H1 (cell line): ENCODE measurements at regions not wholly inside any gene's neighbourhood (a gene's known extent, or its start where the extent isn't known, plus 50 kb on each side); places are given as distances from the start of the nearest gene placed in this dataset.

Source experiments
- BCL11A ChIP-seq, 2 experiments: IDR thresholded peaks; one replicate each; pipeline ENCODE4 v1.6.1; 2011; ENCODE audit warnings: low read depth in 2 of 2, low read length in 2 of 2, mild to moderate bottlenecking in 2 of 2
- CBX5 ChIP-seq: fragments of 300-800, 300-1000 bp; sonication (generic); IDR thresholded peaks from 2 replicates; pipeline ENCODE4 v1.7.1; 2016; ENCODE audit warnings: antibody characterized with exemption, low read length, low read depth
- TF ChIP-seq, protein P1 (sequence below): IDR thresholded peaks from 2 replicates; pipeline ENCODE4 v1.6.1; 2011; ENCODE audit warnings: low read length, improper control_type of control experiment
- TF ChIP-seq, protein P2 (sequence below): IDR thresholded peaks from 2 replicates; pipeline ENCODE4 v1.6.1; 2012; ENCODE audit warnings: low read length, inconsistent platforms

DNA sequence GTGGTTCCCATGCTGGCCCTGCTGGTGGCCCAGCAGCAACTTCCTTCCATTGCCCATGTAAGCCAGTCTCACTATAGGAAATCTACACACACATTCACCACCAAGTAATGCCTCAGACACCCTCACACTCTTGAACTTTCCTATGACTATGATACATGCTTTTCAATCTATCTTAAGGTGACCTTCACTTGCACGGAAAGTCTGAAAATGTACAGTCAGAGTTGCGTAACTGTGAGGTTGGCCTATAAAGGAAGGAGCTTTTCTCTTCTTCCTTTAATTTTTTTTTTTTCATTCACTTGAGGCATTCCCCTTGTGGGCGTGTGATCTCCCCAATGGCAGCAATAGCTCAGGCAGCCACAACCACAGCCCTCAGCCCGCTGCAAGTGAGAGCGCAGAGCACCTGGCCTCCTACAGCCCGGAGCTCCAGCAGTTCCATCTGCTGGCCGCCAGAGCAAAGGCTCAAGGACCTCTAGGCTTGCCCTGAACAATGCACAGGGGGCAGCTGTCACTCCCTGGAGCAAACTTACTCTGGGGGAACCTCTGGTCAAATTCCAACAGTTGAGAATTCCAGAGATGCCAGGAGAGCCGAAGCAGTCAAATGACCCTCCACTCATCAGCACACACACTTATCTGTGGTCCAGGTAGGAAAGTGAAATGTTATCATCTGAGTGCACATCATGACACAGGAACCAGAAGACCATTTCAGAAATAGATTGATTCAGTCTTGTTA is 123.1 kb upstream of the ADO start (continued):
- TF ChIP-seq, protein P1, sequence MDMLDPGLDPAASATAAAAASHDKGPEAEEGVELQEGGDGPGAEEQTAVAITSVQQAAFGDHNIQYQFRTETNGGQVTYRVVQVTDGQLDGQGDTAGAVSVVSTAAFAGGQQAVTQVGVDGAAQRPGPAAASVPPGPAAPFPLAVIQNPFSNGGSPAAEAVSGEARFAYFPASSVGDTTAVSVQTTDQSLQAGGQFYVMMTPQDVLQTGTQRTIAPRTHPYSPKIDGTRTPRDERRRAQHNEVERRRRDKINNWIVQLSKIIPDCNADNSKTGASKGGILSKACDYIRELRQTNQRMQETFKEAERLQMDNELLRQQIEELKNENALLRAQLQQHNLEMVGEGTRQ = no peak
- TF ChIP-seq CBX5 = no peak
- TF ChIP-seq BCL11A (IDR thresholded peaks at IDR 0.05; ENCODE audit: low read depth in 2 of 2, low read length in 2 of 2) = no peak
- TF ChIP-seq, protein P2, sequence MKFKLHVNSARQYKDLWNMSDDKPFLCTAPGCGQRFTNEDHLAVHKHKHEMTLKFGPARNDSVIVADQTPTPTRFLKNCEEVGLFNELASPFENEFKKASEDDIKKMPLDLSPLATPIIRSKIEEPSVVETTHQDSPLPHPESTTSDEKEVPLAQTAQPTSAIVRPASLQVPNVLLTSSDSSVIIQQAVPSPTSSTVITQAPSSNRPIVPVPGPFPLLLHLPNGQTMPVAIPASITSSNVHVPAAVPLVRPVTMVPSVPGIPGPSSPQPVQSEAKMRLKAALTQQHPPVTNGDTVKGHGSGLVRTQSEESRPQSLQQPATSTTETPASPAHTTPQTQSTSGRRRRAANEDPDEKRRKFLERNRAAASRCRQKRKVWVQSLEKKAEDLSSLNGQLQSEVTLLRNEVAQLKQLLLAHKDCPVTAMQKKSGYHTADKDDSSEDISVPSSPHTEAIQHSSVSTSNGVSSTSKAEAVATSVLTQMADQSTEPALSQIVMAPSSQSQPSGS = no peak
